ENCODE measurements at regions not wholly inside any gene's neighbourhood (a gene's known extent, or its start where the extent isn't known, plus 50 kb on each side); places are given as distances from the start of the nearest gene placed in this dataset.
"Not testable (repeated sequence)": the region's sequence is repeated elsewhere in the genome, so short reads cannot be mapped to it uniquely, and the experiment has no call there.

DNA sequence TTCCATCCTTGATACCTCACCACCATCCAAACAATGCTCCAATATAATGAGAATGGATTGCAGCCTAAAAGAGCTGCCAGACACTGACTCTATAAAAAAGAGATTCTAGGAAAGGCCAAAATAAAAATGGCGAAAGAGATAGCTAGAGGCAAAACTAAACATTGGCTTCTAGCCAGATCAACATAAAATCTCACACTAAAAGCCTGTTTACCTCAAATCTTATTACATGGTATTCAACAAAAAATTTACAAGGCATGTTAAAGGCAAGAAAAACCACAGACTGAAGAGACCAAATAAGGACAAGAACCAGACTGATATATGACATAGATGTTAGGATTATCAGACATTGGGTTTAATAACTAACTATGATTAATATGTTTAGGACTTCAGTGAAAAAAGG, 1127.0 kb downstream of the DNAJB9 start:
- no peak for DNase-seq (ENCODE audit: extremely low read depth, insufficient read length)
- Histone ChIP-seq H3K27me3 (replicated peaks; ENCODE audit: control insufficient read depth, insufficient read depth, low read length) (no peaks in the 10 kb centered on the region), H3K36me3 (ENCODE audit: control insufficient read depth, insufficient read depth, low read length) (no peaks in the 10 kb centered on the region), H3K4me3 (replicated peaks; ENCODE audit: low read depth, low read length) (no peak overlapping the region)
- TF ChIP-seq CTCF (IDR thresholded peaks at IDR 0.05; ENCODE audit: insufficient read depth, low read length, poor library complexity, severe bottlenecking), result no peak

GRCh38 chr7:109699661-109700060, 1130.0 kb downstream of the DNAJB9 start:
- DNase-seq (ENCODE audit: extremely low read depth, insufficient read length), result no peak
- H3K36me3 ChIP-seq (ENCODE audit: control insufficient read depth, insufficient read depth, low read length), result no peaks in the 10 kb centered on the region
- no peaks in the 10 kb centered on the region for H3K27me3 ChIP-seq (replicated peaks; ENCODE audit: control insufficient read depth, insufficient read depth, low read length)
- no peak for TF ChIP-seq CTCF (IDR thresholded peaks at IDR 0.05; ENCODE audit: insufficient read depth, low read length, poor library complexity, severe bottlenecking)
- no peak overlapping the region for H3K4me3 ChIP-seq (replicated peaks; ENCODE audit: low read depth, low read length)

GRCh38 chr7:109713366-109713765, 1143.7 kb downstream of the DNAJB9 start:
- DNase-seq (ENCODE audit: extremely low read depth, insufficient read length), result no peak
- Histone ChIP-seq H3K36me3 (ENCODE audit: control insufficient read depth, insufficient read depth, low read length) (no peaks in the 10 kb centered on the region), H3K4me3 (replicated peaks; ENCODE audit: low read depth, low read length) (no peak overlapping the region), H3K27me3 (replicated peaks; ENCODE audit: control insufficient read depth, insufficient read depth, low read length) (no peaks in the 10 kb centered on the region)
- TF ChIP-seq CTCF (IDR thresholded peaks at IDR 0.05; ENCODE audit: insufficient read depth, low read length, poor library complexity, severe bottlenecking), result no peak

DNA sequence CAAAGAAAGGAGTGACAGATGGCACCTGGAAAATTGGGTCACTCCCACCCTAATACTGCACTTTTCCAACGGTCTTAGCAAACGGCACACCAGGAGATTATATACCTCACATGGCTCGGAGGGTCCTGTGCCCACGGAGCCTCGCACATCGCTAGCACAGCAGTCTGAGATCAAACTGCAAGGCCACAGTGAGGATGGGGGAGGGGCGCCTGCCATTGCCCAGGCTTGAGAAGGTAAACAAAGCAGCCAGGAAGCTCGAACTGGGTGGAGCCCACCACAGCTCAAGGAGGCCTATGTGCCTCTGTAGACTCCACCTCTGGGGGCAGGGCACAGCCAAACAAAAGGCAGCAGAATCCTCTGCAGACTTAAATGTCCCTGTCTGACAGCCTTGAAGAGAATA, 1149.7 kb downstream of the DNAJB9 start:
- not testable (repeated sequence) for DNase-seq (ENCODE audit: extremely low read depth, insufficient read length); H3K4me3 ChIP-seq (replicated peaks; ENCODE audit: low read depth, low read length); H3K36me3 ChIP-seq (ENCODE audit: control insufficient read depth, insufficient read depth, low read length); H3K27me3 ChIP-seq (replicated peaks; ENCODE audit: control insufficient read depth, insufficient read depth, low read length)

DNA sequence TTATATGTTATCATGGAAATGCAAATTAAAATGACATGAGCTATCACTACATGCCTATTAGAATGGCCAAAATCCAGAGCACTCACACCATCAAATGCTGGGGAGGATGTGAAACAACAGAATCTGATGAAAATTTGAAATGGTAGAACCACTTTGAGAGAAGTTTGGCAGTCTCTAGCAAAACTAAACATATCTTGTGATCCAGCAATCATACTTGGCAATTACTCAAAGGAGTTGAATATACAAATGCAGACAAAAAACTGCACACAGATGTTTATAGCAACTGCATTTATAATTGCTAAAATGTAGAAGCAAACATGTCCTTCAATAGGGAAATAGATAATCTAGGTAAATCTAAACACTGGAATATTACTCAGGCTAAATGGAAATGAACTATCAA, 1164.9 kb downstream of the DNAJB9 start:
- Histone ChIP-seq H3K4me3 (replicated peaks; ENCODE audit: low read depth, low read length) (no peak overlapping the region), H3K36me3 (ENCODE audit: control insufficient read depth, insufficient read depth, low read length) (no peaks in the 10 kb centered on the region), H3K27me3 (replicated peaks; ENCODE audit: control insufficient read depth, insufficient read depth, low read length) (no peaks in the 10 kb centered on the region)
- DNase-seq (ENCODE audit: extremely low read depth, insufficient read length), result no peak
- no peak for TF ChIP-seq CTCF (IDR thresholded peaks at IDR 0.05; ENCODE audit: insufficient read depth, low read length, poor library complexity, severe bottlenecking)

DNA sequence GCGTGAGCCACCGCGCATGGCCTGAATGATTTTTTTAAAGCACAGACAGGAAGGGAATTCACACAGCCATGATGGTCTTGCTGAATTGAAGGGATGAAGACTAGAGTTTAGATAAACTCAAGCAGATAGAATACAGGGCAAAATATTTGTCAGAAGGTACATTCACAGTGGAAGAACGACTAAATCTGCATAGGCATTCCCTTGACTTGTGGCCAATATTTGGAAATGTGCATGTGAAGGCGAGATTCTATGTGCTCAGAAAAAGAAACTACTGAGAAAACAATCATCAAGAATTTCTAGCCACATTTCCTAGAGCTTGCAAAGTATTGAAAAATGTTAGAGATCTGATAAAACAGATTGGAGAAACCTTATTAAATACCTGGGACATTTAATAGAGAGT, 1166.2 kb downstream of the DNAJB9 start:
- TF ChIP-seq CTCF (IDR thresholded peaks at IDR 0.05; ENCODE audit: insufficient read depth, low read length, poor library complexity, severe bottlenecking), result no peak
- H3K4me3 ChIP-seq (replicated peaks; ENCODE audit: low read depth, low read length), result no peak overlapping the region
- no peak for DNase-seq (ENCODE audit: extremely low read depth, insufficient read length)
- no peaks in the 10 kb centered on the region for H3K27me3 ChIP-seq (replicated peaks; ENCODE audit: control insufficient read depth, insufficient read depth, low read length)
- H3K36me3 ChIP-seq (ENCODE audit: control insufficient read depth, insufficient read depth, low read length), result no peaks in the 10 kb centered on the region
